NCI-H345 treated with DMSO at 0.1 percent for 48 hours (cell line): ENCODE measurements at regions not wholly inside any gene's neighbourhood (a gene's known extent, or its start where the extent isn't known, plus 50 kb on each side); places are given as distances from the start of the nearest gene placed in this dataset.

ENCODE experiments used
- DNase-seq: peaks from one replicate; lab custom pipeline; 2025; ENCODE audit not compliant: unreplicated experiment; lab: John Stamatoyannopoulos, UW

GRCh38 chr13:83223546-83223945 is 658.7 kb downstream of the SLITRK1 start:
- DNase-seq: no peak

- DNase-seq: no peak
These were observed 660.4 kb downstream of the SLITRK1 start for GRCh38 chr13:83221813-83222241.

GRCh38 chr13:83221256-83221655 is 661.0 kb downstream of the SLITRK1 start:
- DNase-seq: no peak

GRCh38 chr13:83220241-83220640 is 662.0 kb downstream of the SLITRK1 start:
- no peak for DNase-seq

- DNase-seq: no peak
These were observed 662.4 kb downstream of the SLITRK1 start for GRCh38 chr13:83219832-83220231.

- no peak for DNase-seq
These were observed 665.6 kb downstream of the SLITRK1 start for GRCh38 chr13:83216479-83217245.

GRCh38 chr13:83215627-83216026 is 666.6 kb downstream of the SLITRK1 start:
- DNase-seq: no peak

GRCh38 chr13:83214452-83214851 is 667.8 kb downstream of the SLITRK1 start:
- no peak for DNase-seq

- DNase-seq: no peak
These were observed 671.0 kb downstream of the SLITRK1 start for GRCh38 chr13:83211301-83211700.

GRCh38 chr13:83204886-83205285 is 677.4 kb downstream of the SLITRK1 start:
- DNase-seq: peak; percentile 31

- no peak for DNase-seq
These were observed 680.8 kb downstream of the SLITRK1 start for GRCh38 chr13:83201506-83201905.

GRCh38 chr13:83197316-83197715 is 685.0 kb downstream of the SLITRK1 start:
- no peak for DNase-seq

- DNase-seq: no peak
These were observed 692.3 kb downstream of the SLITRK1 start for GRCh38 chr13:83190020-83190419.

- no peak for DNase-seq
These were observed 697.5 kb downstream of the SLITRK1 start for GRCh38 chr13:83184819-83185218.

GRCh38 chr13:83184150-83184475 is 698.2 kb downstream of the SLITRK1 start:
- DNase-seq: no peak

- DNase-seq: no peak
These were observed 698.7 kb downstream of the SLITRK1 start for GRCh38 chr13:83183439-83184149.

GRCh38 chr13:83182845-83183244 is 699.4 kb downstream of the SLITRK1 start:
- DNase-seq: no peak

GRCh38 chr13:83178008-83178407 is 704.3 kb downstream of the SLITRK1 start:
- no peak for DNase-seq

- no peak for DNase-seq
These were observed 713.7 kb downstream of the SLITRK1 start for GRCh38 chr13:83168590-83168989.

GRCh38 chr13:83167203-83167602 is 715.1 kb downstream of the SLITRK1 start:
- DNase-seq: no peak

- DNase-seq: no peak
These were observed 715.7 kb downstream of the SLITRK1 start for GRCh38 chr13:83166550-83166949.

- no peak for DNase-seq
These were observed 719.8 kb downstream of the SLITRK1 start for GRCh38 chr13:83162493-83162892.

- DNase-seq: peak; percentile 94
These were observed 728.4 kb downstream of the SLITRK1 start for GRCh38 chr13:83153848-83154247.
